Gastroesophageal sphincter (tissue), 3 donors: ENCODE measurements at regions not wholly inside any gene's neighbourhood (a gene's known extent, or its start where the extent isn't known, plus 50 kb on each side); places are given as distances from the start of the nearest gene placed in this dataset.

ENCODE experiments used
- CTCF ChIP-seq, 4 experiments: fragments of 200-600 bp in 2 of 4; fragments of 450-650 bp in 2 of 4; sonication (generic) in 1 of 4; IDR thresholded peaks; one replicate each; pipeline ENCODE4 v1.5.1; 2017 to 2019; ENCODE audit warnings: antibody characterized with exemption in 4 of 4, mild to moderate bottlenecking in 2 of 4, moderate library complexity in 2 of 4
- POLR2A ChIP-seq, 2 donors: fragments of 450-650 bp; IDR thresholded peaks; one replicate each; pipeline ENCODE4 v1.6.1; 2017; ENCODE audit warnings: antibody characterized with exemption in 2 of 2, mild to moderate bottlenecking in 2 of 2, moderate library complexity in 1 of 2

GRCh38 chr4:82213485-82214417, 160.0 kb downstream of the HNRNPD start:
- TF ChIP-seq POLR2A (IDR thresholded peaks at IDR 0.05) = no peak
- TF ChIP-seq CTCF (IDR thresholded peaks at IDR 0.05) = no peak
